NCI-H1092 treated with DMSO at 0.1 percent for 48 hours (cell line): ENCODE measurements at regions not wholly inside any gene's neighbourhood (a gene's known extent, or its start where the extent isn't known, plus 50 kb on each side); places are given as distances from the start of the nearest gene placed in this dataset.
"Not testable (repeated sequence)": the region's sequence is repeated elsewhere in the genome, so short reads cannot be mapped to it uniquely, and the experiment has no call there.

ENCODE experiments used
- DNase-seq: peaks from one replicate; lab custom pipeline; 2025; lab: John Stamatoyannopoulos, UW

DNA sequence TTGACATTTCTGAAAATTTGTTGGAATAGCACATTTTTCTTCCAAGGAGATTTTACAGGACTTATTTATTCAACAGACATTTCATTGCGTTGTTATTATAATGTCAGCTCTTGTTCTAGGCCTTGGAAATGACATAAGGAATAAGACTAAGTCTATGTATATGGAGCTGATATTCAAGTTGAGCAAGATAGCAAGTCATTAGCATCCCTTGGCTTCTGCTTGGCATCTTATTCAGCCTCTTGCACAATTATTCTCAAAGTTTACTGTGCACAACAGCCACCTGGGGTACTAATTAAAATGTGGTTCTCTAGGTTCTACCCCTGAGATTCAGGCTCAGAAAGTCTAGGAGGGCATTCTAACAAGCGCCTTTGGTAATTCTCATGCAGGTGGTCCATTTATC is 304.8 kb upstream of the DDI1 start:
- no peak for DNase-seq

DNA sequence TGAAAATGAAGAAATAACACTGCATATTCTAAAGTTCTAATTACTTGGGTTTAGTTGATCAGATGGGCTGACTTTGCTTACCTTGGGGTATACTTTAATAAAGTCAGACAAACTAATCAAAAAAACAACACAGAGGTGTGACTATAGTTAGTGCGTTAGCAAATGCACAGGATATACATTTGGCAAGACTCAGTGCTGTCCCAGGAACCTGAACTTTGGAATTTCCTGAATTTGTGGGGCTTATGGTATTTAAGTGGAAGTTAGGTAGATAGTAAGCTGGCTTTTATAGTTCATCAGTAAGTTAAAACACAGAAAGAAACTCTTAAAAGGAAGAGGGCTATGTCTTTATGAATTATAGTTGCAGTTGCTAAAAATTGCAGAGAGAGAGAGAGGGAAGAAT is 302.6 kb upstream of the DDI1 start:
- DNase-seq = no peak

DNA sequence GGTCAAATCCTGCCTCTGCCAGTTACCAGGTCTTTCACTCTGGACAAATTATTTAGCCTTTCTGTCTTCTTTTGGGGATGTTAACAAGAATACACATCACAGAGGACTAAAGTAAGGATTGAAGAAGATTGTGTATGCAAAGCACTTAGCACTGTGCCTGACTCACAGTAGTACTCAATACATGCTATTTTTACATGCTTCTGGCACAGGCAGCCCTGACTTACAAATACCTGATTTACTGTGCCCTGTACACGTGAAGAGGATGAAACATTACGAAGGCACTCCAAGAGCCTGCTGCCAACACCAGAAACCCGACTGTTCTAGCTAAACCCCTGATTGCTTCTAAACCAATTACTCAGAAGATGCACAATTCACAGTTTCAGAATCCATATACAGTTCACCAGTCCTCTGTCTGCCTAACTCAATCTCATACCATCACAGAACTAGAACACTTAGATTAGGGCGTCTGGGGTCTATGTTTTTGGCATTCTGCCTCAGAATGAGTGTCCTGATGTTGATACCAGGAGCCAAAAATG is 300.9 kb upstream of the DDI1 start:
- DNase-seq = no peak

DNA sequence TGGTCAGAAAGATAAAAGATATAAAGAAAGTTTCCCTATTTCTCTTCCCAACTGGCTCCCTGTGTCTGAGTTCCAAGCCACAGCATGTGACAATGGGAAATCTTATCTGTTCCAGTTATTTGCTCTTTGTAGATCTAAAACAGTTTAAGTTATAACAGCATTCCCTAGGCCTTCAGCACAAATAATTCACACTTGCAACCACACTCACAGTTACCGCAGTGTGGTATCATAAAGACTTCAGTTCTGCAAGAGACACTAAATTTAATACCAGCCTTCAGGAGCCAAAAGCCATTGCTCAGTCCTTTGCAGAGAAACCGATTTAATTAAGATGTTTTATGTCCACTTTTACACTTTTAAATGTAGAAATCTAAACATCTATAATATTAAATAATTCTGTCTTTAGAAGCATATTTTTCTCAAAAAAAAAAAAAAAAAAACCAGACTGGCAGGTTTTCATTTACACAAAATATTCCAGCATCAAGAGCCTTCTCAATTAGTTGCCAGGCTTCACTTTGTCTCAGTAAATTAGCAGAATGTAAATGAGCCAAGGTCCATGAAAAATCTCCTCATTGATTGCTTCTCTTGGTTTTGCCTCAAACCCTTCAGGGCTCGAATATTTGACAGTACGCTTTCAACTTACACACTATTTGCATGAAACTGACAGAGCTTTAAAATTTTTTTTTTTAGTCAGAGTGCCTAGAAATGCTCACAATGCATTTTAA is 300.0 kb upstream of the DDI1 start:
- no peak for DNase-seq

DNA sequence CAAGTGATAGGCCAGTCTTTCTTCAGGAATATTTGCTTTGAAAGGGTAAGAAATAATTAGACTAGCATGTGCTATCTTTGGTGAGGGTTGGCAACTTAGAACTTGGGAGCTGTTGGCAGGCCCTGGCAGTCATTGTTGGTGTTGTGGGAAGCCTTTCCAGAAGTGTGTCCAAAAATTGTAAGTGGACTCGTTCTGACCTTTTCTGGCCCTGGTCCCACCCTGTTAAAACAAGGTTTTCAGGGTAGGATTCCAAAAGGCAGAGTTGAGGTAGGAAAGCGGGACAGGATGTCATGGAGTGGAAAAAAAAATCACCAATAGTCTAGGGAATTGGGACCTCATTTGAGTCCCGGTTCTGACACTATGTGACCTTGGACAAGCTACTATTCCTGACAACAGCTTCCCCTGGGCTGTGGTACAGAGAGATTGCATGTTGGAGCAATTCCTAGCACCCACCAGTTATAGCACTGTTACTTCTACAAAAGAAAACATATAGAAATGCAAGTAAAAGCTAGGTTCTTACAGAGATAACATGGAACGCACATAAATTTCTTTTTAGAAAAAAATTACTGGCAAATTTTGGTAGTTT is 299.3 kb upstream of the DDI1 start:
- no peak for DNase-seq

DNA sequence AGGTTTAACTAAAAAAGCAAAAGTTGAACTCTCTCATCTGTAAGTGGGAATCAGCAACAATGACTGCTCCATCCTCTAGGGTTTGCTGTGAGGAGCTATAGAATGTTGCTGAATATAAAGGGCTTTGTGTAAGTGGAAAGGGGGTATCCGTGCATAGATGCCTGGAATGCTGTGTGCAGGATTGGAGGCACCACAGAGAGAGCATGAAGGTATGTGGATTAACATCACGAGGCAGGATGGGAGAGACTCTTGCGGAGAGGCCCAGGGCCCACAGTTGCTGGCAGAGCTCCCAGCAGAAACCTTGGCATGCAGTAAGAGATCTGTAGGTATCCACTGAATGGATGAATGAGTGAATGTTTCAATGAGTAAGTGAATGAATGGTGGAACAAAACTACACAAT is 298.7 kb upstream of the DDI1 start:
- no peak for DNase-seq

DNA sequence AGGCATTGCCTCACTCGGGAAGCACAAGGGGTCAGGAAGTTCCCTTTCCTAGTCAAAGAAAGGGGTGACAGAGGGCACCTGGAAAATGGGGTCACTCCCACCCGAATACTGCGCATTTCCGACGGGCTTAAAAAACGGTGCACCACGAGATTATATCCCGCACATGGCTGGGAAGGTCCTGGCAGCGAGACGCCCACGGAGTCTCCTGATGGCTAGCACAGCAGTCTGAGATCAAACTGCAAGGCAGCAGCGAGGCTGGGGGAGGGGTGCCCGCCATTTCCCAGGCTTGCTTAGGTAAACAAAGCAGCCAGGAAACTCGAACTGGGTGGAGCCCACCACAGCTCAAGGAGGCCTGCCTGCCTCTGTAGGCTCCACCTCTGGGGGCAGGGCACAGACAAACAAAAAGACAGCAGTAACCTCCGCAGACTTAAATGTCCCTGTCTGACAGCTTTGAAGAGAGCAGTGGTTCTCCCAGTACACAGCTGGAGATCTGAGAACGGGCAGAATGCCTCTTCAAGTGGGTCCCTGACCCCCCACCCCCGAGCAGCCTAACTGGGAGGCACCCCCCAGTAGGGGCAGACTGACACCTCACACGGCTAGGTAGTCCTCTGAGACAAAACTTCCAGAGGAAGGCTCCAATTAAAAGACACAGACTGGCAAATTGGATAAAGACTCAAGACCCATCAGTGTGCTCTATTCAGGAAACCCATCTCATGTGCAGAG is 297.2 kb upstream of the DDI1 start:
- not testable (repeated sequence) for DNase-seq

DNA sequence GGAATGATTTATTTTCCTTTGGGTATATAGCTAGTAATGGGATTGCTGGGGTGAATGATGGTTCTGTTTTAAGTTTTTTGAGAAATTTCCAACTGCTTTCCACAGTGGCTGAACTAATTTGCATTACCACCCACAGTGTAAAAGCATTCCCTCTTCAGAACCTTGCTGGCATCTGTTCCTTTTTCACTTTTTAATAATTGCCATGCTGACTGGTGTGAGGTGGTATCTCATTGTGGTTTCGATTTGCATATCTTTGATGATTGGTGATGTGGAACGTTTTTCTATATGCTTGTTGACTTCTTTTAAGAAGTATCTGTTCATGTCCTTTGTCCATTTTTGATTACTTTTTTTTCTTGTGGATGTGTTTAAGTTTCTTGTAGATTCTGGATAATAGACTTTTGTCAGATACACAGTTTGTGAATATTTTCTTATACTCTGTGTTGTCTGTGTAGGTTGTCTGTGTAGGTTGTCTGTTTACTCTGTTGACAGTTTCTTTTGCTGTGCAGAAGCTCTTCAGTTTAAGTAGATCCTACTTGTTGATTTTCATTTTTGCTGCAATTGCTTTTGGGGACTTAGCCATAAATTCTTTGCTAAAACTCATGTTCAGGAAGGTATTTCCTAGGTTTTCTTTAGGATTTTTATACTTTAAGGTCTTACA is 291.8 kb upstream of the DDI1 start:
- DNase-seq = no peak

DNA sequence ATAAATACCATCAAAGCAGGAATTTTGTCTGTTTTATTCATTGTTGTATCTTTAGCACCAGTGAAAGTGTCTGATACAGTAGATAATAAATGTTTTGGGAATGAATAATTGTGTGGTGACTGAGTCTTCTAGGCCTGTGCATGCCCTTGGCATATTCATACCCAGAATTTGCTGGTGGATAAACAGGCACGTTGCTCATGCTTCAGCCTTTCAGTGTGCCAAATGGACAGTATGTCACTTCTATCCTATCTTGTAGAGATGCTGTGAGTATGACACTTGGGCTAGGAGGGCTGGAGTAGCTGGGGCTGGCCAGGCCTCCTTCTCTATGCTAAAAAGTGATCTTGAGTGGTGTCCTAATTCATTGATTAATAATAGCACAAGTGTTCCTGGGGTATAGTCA is 287.3 kb upstream of the DDI1 start:
- DNase-seq = no peak

DNA sequence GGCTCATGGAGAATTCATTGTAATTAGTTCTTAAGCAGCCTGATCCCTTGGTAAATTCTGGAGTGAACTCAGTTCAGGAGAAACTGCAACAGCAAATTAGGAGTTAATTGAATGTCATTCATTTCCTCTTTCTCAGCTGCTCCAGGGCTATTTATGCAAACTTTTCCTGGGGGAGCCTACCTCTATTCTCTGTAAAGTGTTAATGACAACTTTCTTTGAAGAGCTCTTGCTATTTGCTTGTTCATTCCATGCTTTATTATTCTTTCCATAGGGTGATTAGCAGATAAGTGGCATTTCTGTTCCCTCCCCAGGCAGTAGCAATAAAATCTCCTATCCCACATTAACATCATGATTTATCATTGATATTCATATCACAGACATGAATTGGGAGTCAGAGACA is 267.6 kb upstream of the DDI1 start:
- no peak for DNase-seq

DNA sequence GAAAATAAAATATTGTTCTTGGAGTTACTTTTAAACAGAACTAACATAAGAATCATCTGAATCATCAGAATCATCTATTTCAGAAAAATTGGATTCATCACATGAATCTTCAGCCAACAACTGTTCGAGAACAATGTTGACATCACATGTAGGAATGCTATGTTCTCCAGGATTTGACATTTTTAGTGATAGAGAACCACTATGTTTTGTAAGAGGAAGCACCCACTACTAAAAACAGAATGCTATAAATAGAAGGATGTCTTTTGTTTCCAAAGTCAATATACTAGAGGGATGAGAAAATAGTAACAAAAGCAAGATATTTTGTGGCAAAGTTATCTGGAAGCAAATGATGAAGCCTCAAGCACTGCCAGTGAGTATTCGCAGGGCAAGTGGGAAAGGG is 263.4 kb upstream of the DDI1 start:
- DNase-seq = no peak

DNA sequence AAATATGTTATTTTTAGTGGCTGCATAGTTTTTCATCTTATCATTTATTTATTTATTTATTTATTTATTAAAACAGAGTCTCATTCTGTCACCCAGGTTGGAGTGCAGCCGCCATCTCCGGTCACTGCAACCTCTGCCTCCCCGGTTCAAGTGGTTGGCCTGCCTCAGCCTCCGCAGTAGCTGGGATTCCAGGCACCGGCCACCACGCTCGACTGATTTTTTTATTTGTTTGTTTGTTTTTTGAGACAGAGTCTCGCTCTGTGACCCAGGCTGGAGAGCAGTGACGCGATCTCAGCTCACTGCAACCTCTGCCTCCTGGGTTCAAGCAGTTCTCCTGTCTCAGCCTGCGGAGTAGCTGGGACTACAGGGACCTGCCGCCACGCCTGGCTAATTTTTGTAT is 262.9 kb upstream of the DDI1 start:
- DNase-seq = no peak

DNA sequence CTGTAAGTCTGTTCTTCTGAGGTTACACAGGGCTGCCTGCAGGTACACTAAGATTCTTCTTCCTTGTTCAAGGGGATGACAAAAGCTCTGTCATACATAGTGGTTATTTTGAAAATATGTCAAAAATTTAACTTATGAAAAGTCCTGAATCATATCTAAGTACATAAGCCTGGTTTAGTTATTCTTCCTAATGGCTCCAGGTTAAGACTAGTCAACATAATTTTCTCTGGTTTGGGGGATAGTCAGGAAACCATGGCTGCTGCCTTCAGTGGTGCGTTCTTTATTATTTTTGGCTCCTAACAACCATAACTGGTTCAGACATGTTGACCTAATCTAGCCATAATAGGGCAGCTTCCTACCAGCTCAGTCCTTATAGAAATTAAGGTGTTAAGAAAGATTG is 257.4 kb upstream of the DDI1 start:
- no peak for DNase-seq

DNA sequence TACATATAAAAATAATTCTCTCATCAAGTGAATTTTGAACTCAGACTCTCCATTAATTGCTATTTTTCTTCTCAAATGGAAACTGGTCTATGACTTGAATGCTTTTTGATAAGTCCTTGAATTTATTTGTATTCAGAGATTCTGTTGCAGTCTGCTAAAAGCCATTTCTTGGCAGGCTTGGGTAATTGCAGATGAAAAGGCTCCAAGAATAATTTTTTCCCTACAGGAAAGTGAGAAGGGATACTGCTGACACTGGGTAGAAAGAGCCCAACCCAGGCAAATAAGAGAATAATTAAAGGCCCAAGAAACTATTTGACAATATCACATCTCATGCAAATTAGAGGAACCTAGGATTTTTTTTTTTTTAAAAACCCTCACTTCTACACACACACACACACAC is 246.5 kb upstream of the DDI1 start:
- DNase-seq = no peak

DNA sequence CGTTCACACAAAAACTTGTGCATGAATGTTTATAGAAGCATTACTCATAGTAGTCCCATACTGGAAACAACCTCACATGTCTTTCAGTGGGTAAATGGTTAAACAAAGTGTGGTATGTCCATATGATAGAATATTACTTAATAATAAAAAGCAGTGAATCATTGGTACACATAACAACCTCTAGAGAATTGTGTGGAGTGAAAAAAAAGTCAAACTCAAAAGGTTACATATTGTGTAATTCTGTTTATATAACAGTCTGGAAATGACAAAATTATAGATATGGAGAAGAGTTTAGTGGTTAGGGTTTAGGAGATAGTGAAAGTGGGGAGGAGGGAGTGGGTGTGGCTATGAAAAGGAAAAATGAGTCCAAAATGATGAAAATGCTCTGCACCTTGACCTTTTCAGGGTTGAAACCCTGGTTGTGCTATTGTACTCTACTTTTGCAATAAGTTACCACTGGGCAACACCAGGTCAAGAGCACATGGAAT is 243.4 kb upstream of the DDI1 start:
- DNase-seq = no peak

DNA sequence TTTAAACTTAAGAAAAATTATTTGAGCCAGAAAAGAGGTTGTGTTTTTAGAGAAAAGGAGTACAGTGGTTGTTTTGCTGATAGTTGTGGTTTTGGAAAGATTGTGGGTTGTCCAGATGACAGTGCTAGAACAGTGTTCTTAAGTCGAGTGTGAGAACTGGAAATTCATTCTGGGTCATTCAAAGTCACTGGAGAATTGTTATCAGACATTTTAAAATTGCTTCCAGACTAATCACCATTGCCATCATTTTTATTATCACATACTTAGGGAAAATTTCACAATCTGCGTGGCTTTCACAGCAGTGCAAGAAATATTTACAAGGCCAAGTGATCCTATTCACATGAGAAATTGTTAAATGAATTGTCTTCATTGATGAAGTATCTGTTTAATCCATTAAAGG is 242.2 kb upstream of the DDI1 start:
- no peak for DNase-seq

DNA sequence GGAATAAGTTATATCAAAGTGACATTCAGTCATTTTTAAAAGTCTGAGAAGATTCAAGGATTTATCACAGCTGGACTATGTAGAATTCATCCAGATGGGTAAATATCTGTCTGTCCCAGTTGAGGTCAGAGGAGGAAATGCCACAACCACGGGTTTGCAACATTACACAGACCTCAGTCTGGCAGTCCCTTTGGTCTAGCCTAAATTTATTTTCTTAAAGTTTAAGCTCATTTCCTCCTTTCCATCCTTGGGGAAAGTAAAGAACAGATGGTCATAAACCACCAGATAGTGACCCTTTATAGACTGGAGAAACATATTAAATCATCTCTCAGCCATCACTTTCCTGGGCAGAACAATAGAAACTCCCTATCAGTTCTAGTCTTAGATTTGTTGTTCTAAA is 238.4 kb upstream of the DDI1 start:
- no peak for DNase-seq

DNA sequence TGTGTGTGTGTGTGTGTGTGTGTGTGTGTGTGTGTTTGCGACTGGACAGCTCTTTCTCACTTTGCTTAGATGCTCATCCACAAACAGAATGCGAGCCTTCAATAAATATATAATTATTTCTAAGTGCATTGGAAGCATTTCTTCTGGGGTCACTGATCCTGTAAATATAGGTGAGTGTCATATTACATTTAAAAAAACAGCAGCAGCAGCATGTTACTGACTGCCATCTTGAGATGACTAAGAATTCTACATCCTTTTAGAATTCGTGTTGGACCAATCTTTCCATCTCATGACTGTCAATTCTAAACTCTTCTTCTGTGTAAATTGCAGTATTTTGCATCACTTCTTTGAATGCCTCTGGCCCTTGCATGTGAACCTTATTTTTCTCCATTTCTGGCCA is 238.0 kb upstream of the DDI1 start:
- DNase-seq = no peak

DNA sequence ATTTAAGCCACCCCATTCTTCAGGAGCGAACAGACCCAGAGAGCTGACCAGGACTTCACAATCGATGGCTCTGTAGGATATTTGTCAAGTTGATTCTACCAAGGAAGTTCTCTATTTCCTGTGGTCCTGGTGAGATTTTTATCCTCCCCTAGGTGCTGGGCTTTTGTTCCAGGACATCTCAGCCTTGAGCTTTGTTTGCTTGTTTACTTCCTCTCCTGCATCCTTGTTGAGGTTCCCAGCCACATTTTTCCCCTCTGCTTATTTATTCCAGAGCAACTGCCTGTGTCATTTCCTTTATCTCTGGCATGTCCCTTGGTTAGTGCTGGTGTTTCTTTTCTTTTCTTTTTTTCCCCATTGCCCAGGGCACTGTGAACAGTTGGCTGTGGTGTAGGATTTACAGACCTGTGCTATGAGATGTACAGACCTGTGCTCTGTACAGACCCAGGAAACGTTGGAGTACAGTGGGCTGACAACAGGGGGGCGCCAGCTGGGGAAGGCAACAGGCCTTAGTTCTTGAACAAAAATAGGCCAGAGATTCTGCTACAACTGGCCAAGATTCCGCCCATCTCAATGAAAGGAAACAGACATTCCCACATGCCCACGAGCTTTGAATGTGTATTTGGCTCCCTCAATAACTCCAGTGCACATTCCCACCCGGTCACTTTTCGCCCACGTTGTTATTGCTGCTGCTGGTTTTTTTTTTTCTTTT is 235.9 kb upstream of the DDI1 start:
- DNase-seq = no peak

DNA sequence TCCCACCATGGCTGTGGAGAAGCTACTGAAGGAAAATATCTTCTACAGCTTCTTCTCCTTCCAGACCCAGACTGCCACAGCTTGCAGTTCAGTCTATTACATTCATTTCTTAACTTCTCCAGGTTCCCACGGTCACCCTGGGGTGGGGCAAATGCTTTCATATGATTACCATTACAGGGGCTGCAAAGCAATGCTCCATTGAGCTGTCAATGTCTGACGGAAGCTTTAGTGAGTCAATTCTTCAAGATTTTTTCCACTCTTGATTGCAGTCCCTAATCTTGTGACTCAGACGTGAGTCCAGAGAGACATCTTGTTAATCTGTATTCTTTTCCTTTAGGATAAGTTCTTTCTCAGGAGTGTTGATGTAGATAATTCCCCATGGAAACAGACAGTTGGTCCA is 233.4 kb upstream of the DDI1 start:
- DNase-seq = no peak

DNA sequence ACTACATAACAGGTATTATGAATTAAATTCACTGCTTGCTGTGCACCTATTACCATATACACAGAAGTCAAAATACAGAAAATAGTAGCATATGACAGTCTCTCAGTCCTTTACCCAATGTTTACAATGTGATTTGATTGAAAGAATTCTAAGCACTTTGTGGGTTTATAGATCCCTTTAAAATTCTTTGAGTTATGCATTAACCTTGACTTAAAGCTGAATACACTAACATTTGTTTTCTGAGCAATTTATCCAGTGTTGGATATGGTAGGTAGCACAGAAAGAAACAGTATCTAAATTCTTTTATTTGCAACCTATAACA is 230.8 kb upstream of the DDI1 start:
- no peak for DNase-seq
